ENCODE measurements at regions not wholly inside any gene's neighbourhood (a gene's known extent, or its start where the extent isn't known, plus 50 kb on each side); places are given as distances from the start of the nearest gene placed in this dataset.

- no peak overlapping the region for H3K4me3 ChIP-seq (replicated peaks; ENCODE audit: insufficient read depth, low read length)
- no peak for DNase-seq (ENCODE audit: low read depth in 1 of 2, low spot score in 1 of 2)
- no peak for TF ChIP-seq CTCF (IDR thresholded peaks at IDR 0.05; ENCODE audit: insufficient read depth, low read length)
- TF ChIP-seq REST (IDR thresholded peaks at IDR 0.05; ENCODE audit: insufficient replicate concordance, low read depth): no peak
- no peak for TF ChIP-seq SPI1 (IDR thresholded peaks at IDR 0.05; ENCODE audit: borderline replicate concordance, low read depth)
- no peak for TF ChIP-seq POLR2AphosphoS5 (IDR thresholded peaks at IDR 0.05; ENCODE audit: low read depth)
- TF ChIP-seq GABPA (IDR thresholded peaks at IDR 0.05; ENCODE audit: low read depth): no peak
- no peak overlapping the region for H3K27ac ChIP-seq (replicated peaks)
- H3K27me3 ChIP-seq (ENCODE audit: insufficient read depth, poor library complexity, severe bottlenecking): no peaks in the 10 kb centered on the region
Measured at GRCh38 chr3:147735616-147736015, 326.5 kb downstream of the ZIC1 start.

- Histone ChIP-seq H3K4me3 (replicated peaks; ENCODE audit: insufficient read depth, low read length) (no peak overlapping the region), H3K27me3 (ENCODE audit: insufficient read depth, poor library complexity, severe bottlenecking) (no peaks in the 10 kb centered on the region), H3K27ac (replicated peaks) (no peak overlapping the region)
- TF ChIP-seq GABPA (IDR thresholded peaks at IDR 0.05; ENCODE audit: low read depth) (no peak), REST (IDR thresholded peaks at IDR 0.05; ENCODE audit: insufficient replicate concordance, low read depth) (no peak), POLR2AphosphoS5 (IDR thresholded peaks at IDR 0.05; ENCODE audit: low read depth) (no peak), SPI1 (IDR thresholded peaks at IDR 0.05; ENCODE audit: borderline replicate concordance, low read depth) (no peak), CTCF (IDR thresholded peaks at IDR 0.05; ENCODE audit: insufficient read depth, low read length) (no peak)
- DNase-seq (ENCODE audit: low read depth in 1 of 2, low spot score in 1 of 2): no peak
Measured at GRCh38 chr3:147736226-147736625, 327.1 kb downstream of the ZIC1 start.

GRCh38 chr3:147737376-147737775 lies 328.2 kb downstream of the ZIC1 start:
- Histone ChIP-seq H3K4me3 (replicated peaks; ENCODE audit: insufficient read depth, low read length) (no peak overlapping the region), H3K27ac (replicated peaks) (no peak overlapping the region), H3K27me3 (ENCODE audit: insufficient read depth, poor library complexity, severe bottlenecking) (no peaks in the 10 kb centered on the region)
- no peak for DNase-seq (ENCODE audit: low read depth in 1 of 2, low spot score in 1 of 2)
- TF ChIP-seq GABPA (IDR thresholded peaks at IDR 0.05; ENCODE audit: low read depth): no peak
- no peak for TF ChIP-seq REST (IDR thresholded peaks at IDR 0.05; ENCODE audit: insufficient replicate concordance, low read depth)
- no peak for TF ChIP-seq POLR2AphosphoS5 (IDR thresholded peaks at IDR 0.05; ENCODE audit: low read depth)
- no peak for TF ChIP-seq SPI1 (IDR thresholded peaks at IDR 0.05; ENCODE audit: borderline replicate concordance, low read depth)
- TF ChIP-seq CTCF (IDR thresholded peaks at IDR 0.05; ENCODE audit: insufficient read depth, low read length): no peak

Measured in HL-60 (cell line).